Endothelial cell (in vitro differentiated cells): ENCODE measurements at regions not wholly inside any gene's neighbourhood (a gene's known extent, or its start where the extent isn't known, plus 50 kb on each side); places are given as distances from the start of the nearest gene placed in this dataset.

Source experiments
- DNase-seq: peaks from one replicate; pipeline ENCODE4 v3.0.0; 2021; ENCODE audit warnings: low spot score
- H3K27ac Mint-ChIP-seq: one replicate; pipeline ENCODE4 v1.8.0; 2021; ENCODE audit warnings: mixed read lengths, inconsistent platforms; ENCODE audit not compliant: unreplicated experiment
- H3K27me3 Mint-ChIP-seq: one replicate; pipeline ENCODE4 v1.8.0; 2021; ENCODE audit warnings: mild to moderate bottlenecking, moderate library complexity, mixed read lengths, inconsistent platforms; ENCODE audit not compliant: unreplicated experiment
- H3K36me3 Mint-ChIP-seq: one replicate; pipeline ENCODE4 v1.8.0; 2021; ENCODE audit warnings: mild to moderate bottlenecking, low read depth, mixed read lengths, inconsistent platforms; ENCODE audit not compliant: unreplicated experiment
- H3K4me1 Mint-ChIP-seq: one replicate; pipeline ENCODE4 v1.8.0; 2021; ENCODE audit warnings: mild to moderate bottlenecking, mixed read lengths, inconsistent platforms; ENCODE audit not compliant: unreplicated experiment
- H3K4me3 Mint-ChIP-seq: one replicate; pipeline ENCODE4 v1.8.0; 2021; ENCODE audit warnings: mild to moderate bottlenecking, mixed read lengths, inconsistent platforms; ENCODE audit not compliant: unreplicated experiment
- H3K9me3 Mint-ChIP-seq: one replicate; pipeline ENCODE4 v1.8.0; 2021; ENCODE audit warnings: mixed read lengths, inconsistent platforms; ENCODE audit not compliant: unreplicated experiment
- CTCF ChIP-seq: fragments of 200-600 bp; sonication (generic); IDR thresholded peaks from one replicate; pipeline ENCODE4 v1.5.0; 2021; ENCODE audit warnings: antibody characterized with exemption; ENCODE audit not compliant: unreplicated experiment

DNA sequence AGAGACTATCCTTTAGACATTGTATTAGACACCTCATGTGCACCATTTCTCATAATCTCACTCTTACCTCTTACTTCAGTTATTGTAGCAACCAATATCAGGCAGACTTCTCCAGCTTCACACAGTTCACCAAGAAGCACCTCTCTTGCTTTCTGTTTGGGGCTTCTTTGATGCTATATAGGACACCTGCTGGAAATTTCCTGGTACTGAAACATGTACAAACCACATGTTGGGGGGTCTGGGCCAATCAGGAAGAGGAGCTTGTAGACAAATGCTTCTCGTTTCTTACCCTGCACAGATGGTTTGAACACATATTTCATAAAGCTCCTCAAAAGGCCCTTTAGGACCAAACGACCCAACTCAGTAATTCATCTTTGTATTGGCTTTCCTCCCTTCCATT lies 212.1 kb downstream of the IZUMO3 start:
- Mint-ChIP-seq H3K27ac (no peak overlapping the region), H3K4me1 (no peaks in the 10 kb centered on the region), H3K36me3 (no peaks in the 10 kb centered on the region), H3K27me3 (no peaks in the 10 kb centered on the region), H3K9me3 (no peaks in the 10 kb centered on the region), H3K4me3 (no peak overlapping the region)
- DNase-seq = no peak
- TF ChIP-seq CTCF = no peak

GRCh38 chr9:24298912-24299311 lies 246.8 kb downstream of the IZUMO3 start:
- Mint-ChIP-seq H3K9me3 (no peaks in the 10 kb centered on the region), H3K27me3 (no peaks in the 10 kb centered on the region), H3K36me3 (no peaks in the 10 kb centered on the region), H3K4me3 (no peak overlapping the region), H3K4me1 (no peaks in the 10 kb centered on the region), H3K27ac (no peak overlapping the region)
- TF ChIP-seq CTCF = no peak
- DNase-seq = no peak

GRCh38 chr9:24297931-24298330 lies 247.8 kb downstream of the IZUMO3 start:
- Mint-ChIP-seq H3K9me3 (no peaks in the 10 kb centered on the region), H3K27me3 (no peaks in the 10 kb centered on the region), H3K36me3 (no peaks in the 10 kb centered on the region), H3K27ac (no peak overlapping the region), H3K4me1 (no peaks in the 10 kb centered on the region), H3K4me3 (no peak overlapping the region)
- no peak for TF ChIP-seq CTCF
- no peak for DNase-seq

- H3K4me1 Mint-ChIP-seq = no peaks in the 10 kb centered on the region
- H3K4me3 Mint-ChIP-seq = no peak overlapping the region
- no peak for TF ChIP-seq CTCF
- no peak for DNase-seq
- no peaks in the 10 kb centered on the region for H3K9me3 Mint-ChIP-seq
- no peak overlapping the region for H3K27ac Mint-ChIP-seq
- H3K27me3 Mint-ChIP-seq = no peaks in the 10 kb centered on the region
- no peaks in the 10 kb centered on the region for H3K36me3 Mint-ChIP-seq
Measured at GRCh38 chr9:24296124-24296523, 249.6 kb downstream of the IZUMO3 start.

DNA sequence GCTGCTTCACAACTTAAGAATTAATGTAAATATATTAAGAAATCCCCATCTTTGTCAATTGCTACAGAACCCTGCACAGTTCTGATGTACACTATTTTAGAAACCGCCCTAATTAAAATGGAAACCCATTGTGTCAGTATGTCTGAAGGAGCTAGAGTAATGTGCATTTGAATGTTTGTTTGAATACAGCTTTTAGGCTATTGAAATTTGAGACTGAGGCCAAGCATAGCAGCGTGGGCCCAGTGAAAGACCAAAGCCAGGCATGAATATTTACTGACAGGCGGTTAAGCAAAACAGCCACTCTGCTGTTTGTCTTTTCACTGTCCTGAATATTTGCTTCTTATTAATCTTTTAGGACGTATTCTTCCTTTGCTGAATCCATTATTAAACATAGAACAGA lies 252.3 kb downstream of the IZUMO3 start:
- no peaks in the 10 kb centered on the region for H3K4me1 Mint-ChIP-seq
- DNase-seq = no peak
- H3K27me3 Mint-ChIP-seq = no peaks in the 10 kb centered on the region
- H3K4me3 Mint-ChIP-seq = no peak overlapping the region
- no peak overlapping the region for H3K27ac Mint-ChIP-seq
- H3K36me3 Mint-ChIP-seq = no peaks in the 10 kb centered on the region
- H3K9me3 Mint-ChIP-seq = no peaks in the 10 kb centered on the region
- no peak for TF ChIP-seq CTCF
